ENCODE measurements at regions not wholly inside any gene's neighbourhood (a gene's known extent, or its start where the extent isn't known, plus 50 kb on each side); places are given as distances from the start of the nearest gene placed in this dataset.

DNA sequence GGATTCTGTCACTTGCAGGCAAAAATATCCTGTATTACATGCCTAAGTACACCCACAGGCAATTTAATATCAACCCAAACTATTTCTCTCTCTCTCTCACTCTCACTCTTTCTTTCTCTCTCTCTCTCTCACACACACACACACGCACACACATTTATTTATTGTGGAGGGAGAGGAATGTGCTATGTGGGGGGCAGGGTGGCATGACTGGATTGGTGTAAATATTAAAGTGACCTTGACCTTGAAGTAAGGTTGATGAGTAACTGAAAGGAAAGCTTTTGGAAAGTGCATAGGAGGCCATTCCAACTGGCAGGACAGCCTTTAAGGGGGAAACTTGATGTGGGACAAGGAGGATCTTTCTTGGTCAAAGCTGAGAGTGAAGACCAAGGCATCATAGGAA is 589.7 kb upstream of the KIRREL3 start:
- no peak for TF ChIP-seq YY1 (IDR thresholded peaks at IDR 0.05; ENCODE audit: insufficient read depth, insufficient read length)
- no peak for TF ChIP-seq ZNF274 (IDR thresholded peaks at IDR 0.05; ENCODE audit: low read depth, low read length)
- no peak for TF ChIP-seq SUZ12 (IDR thresholded peaks at IDR 0.05; ENCODE audit: extremely low read depth, insufficient read depth, insufficient read length)
